Common myeloid progenitor, CD34-positive (primary cell): ENCODE measurements at regions not wholly inside any gene's neighbourhood (a gene's known extent, or its start where the extent isn't known, plus 50 kb on each side); places are given as distances from the start of the nearest gene placed in this dataset.
"Not testable (repeated sequence)": the region's sequence is repeated elsewhere in the genome, so short reads cannot be mapped to it uniquely, and the experiment has no call there.

Source experiments
- CTCF ChIA-PET: fragments of 350-600 bp; sonication (Branson Sonifier 250); formaldehyde crosslinking; loops from one replicate; lab custom pipeline; 2021; ENCODE audit warnings: antibody characterized with exemption; lab: Charles Lee
- POLR2A ChIA-PET: fragments of 350-600 bp; sonication (Branson Sonifier 250); formaldehyde crosslinking; loops from one replicate; lab custom pipeline; 2021; ENCODE audit warnings: antibody characterized with exemption; lab: Charles Lee
- DNase-seq, 3 donors: peaks; one replicate each; pipeline versions ENCODE4 v3.0.0 to v3.0.0-alpha.2; 2013
- H3K27ac ChIP-seq, 2 experiments: 1 replicate in 1 of 2; 2 replicates in 1 of 2; pipeline ENCODE4 v1.7.0; 2013; ENCODE audit warnings: inconsistent platforms in 2 of 2, low read length in 2 of 2, mild to moderate bottlenecking in 2 of 2, low read depth in 1 of 2, moderate library complexity in 1 of 2; ENCODE audit not compliant: severe bottlenecking in 2 of 2, insufficient read depth in 1 of 2, poor library complexity in 1 of 2
- H3K27me3 ChIP-seq, 5 experiments: replicated peaks in 2 of 5; 1 replicate in 3 of 5; 2 replicates in 2 of 5; pipeline versions ENCODE4 v1.6.1 to v1.7.0; 2013; ENCODE audit warnings: low read length in 4 of 5, mild to moderate bottlenecking in 2 of 5, moderate library complexity in 2 of 5, inconsistent platforms in 1 of 5; ENCODE audit not compliant: insufficient read depth in 5 of 5, control insufficient read depth in 4 of 5
- H3K36me3 ChIP-seq, 4 experiments: 1 replicate in 2 of 4; 2 replicates in 2 of 4; pipeline versions ENCODE4 v1.6.1 to v1.7.0; 2013; ENCODE audit warnings: low read length in 3 of 4, control low read depth in 1 of 4, mild to moderate bottlenecking in 1 of 4; ENCODE audit not compliant: control insufficient read depth in 4 of 4, insufficient read depth in 4 of 4
- H3K4me1 ChIP-seq, 4 experiments: 1 replicate in 3 of 4; 2 replicates in 1 of 4; pipeline versions ENCODE4 v1.6.1 to v1.7.1; 2013; ENCODE audit warnings: low read length in 3 of 4, mild to moderate bottlenecking in 3 of 4, control low read depth in 1 of 4, inconsistent platforms in 1 of 4, moderate library complexity in 1 of 4; ENCODE audit not compliant: control insufficient read depth in 4 of 4, insufficient read depth in 4 of 4; ENCODE audit errors: control extremely low read depth in 1 of 4
- H3K4me3 ChIP-seq, 7 experiments: 1 replicate in 4 of 7; 2 replicates in 3 of 7; pipeline versions ENCODE4 v1.5.1 to v1.7.0; 2013; ENCODE audit warnings: mild to moderate bottlenecking in 7 of 7, low read length in 6 of 7, moderate library complexity in 6 of 7, inconsistent platforms in 2 of 7, low read depth in 2 of 7, control low read depth in 1 of 7; ENCODE audit not compliant: insufficient read depth in 4 of 7, control insufficient read depth in 1 of 7; ENCODE audit errors: extremely low read depth in 1 of 7
- H3K9me3 ChIP-seq, 5 experiments: 1 replicate in 4 of 5; 2 replicates in 1 of 5; pipeline versions ENCODE4 v1.6.1 to v1.7.1; 2013; ENCODE audit warnings: low read length in 4 of 5, mild to moderate bottlenecking in 2 of 5, inconsistent platforms in 1 of 5, low read depth in 1 of 5, moderate library complexity in 1 of 5; ENCODE audit not compliant: control insufficient read depth in 4 of 5, insufficient read depth in 2 of 5; ENCODE audit errors: control extremely low read depth in 1 of 5
- WGBS: methylation state at CpG from one replicate; pipeline ENCODE4 v1.1.5; 2013; ENCODE audit not compliant: insufficient coverage; 5-methylcytosine and 5-hydroxymethylcytosine counted together

DNA sequence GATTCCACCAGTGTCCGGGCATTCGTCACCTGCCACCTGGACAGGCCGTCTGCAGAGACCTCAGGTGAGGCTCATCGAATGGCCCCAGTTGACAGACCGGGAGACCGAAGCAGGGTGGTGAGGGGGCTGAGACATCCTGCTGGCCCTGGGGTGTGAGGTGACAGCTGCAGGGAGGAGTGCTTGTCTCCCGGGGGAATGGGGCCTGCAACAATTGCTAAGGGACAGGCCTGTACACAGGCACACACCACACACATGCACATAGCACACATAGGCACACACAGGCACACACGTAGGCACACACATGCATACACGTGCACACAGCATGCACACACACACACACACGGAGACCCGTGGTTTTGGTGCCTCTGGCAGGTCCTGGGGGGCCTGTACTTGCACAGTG is 4363.9 kb upstream of the TPTE start:
- POLR2A ChIA-PET, H3K9me3 ChIP-seq, H3K4me1 ChIP-seq, H3K36me3 ChIP-seq, DNase-seq, CTCF ChIA-PET, H3K4me3 ChIP-seq, H3K27ac ChIP-seq, H3K27me3 ChIP-seq: not testable (repeated sequence)
- no CpG with 5 or more reads among the region's 11 CpGs for WGBS

GRCh38 chr21:6158171-6158570 is 4363.2 kb upstream of the TPTE start:
- POLR2A ChIA-PET, H3K4me1 ChIP-seq, CTCF ChIA-PET, H3K4me3 ChIP-seq, H3K9me3 ChIP-seq, H3K36me3 ChIP-seq, H3K27me3 ChIP-seq, DNase-seq, H3K27ac ChIP-seq: not testable (repeated sequence)
- no CpG with 5 or more reads among the region's 9 CpGs for WGBS
